ENCODE measurements at regions not wholly inside any gene's neighbourhood (a gene's known extent, or its start where the extent isn't known, plus 50 kb on each side); places are given as distances from the start of the nearest gene placed in this dataset.

DNA sequence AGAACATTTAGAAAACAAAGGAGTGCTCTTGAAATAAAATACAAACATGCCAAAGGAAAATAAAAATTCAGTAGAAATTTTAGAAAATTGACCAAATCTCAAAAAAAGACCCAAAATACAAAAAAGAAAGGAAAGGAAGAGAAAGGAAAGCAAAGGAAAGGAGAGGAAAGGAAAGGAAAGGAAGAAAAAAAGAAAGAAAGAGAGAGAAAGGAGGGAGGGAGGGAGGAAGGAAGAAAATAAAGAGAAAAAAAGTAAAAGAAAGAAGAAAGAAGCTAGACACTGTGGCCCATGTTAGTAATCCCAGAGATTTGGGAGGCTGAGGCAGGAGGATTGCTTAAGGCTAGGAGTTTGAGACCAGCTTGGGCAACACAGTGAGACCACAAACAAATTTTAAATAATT lies 500.1 kb upstream of the VRK2 start:
- Histone ChIP-seq H4K91ac (ENCODE audit: insufficient read length, low read depth, low read length) (no peak overlapping the region), H3K79me1 (ENCODE audit: insufficient read depth, low read depth, low read length, poor library complexity, severe bottlenecking) (no peaks in the 10 kb centered on the region), H3K4me1 (ENCODE audit: insufficient read depth, low read length) (0 out of 2 replicates have a peak, but pooled peaks cover 2% of the 10 kb centered on the region), H3K9ac (ENCODE audit: extremely low read depth, insufficient read length, low read length) (no peak overlapping the region), H2BK12ac (ENCODE audit: insufficient read length, low read depth, low read length) (no peak overlapping the region), H3K9me3 (ENCODE audit: control insufficient read depth, low read depth, low read length) (no peaks in the 10 kb centered on the region), H3K27me3 (ENCODE audit: insufficient read depth, low read length) (no peaks in the 10 kb centered on the region), H4K5ac (ENCODE audit: insufficient read length, low read depth, low read length) (no peak overlapping the region), H3K56ac (ENCODE audit: insufficient read length, low read depth, low read length) (no peak overlapping the region), H3K27ac (ENCODE audit: insufficient read length, low read depth, low read length) (no peak overlapping the region), H3K23ac (ENCODE audit: insufficient read length, low read depth, low read length) (no peak overlapping the region), H2AFZ (ENCODE audit: low read length) (no peak overlapping the region), H2BK15ac (ENCODE audit: low read depth, low read length) (no peak overlapping the region), H2BK120ac (ENCODE audit: low read depth, low read length, poor library complexity, severe bottlenecking) (no peak overlapping the region), H3K4ac (ENCODE audit: low read depth, low read length) (no peak overlapping the region), H2BK5ac (ENCODE audit: insufficient read length, low read length) (no peak overlapping the region), H3K4me2 (ENCODE audit: insufficient read depth, insufficient read length, low read length) (no peak overlapping the region), H2AK5ac (ENCODE audit: insufficient read length, low read length) (no peak overlapping the region), H3K79me2 (ENCODE audit: insufficient read depth, low read length) (no peaks in the 10 kb centered on the region), H2BK20ac (ENCODE audit: low read depth, low read length, poor library complexity, severe bottlenecking) (no peak overlapping the region), H3K18ac (ENCODE audit: insufficient read length, low read depth, low read length) (no peak overlapping the region), H4K20me1 (ENCODE audit: control insufficient read depth, insufficient read depth, insufficient read length) (no peaks in the 10 kb centered on the region), H3T11ph (ENCODE audit: low read length) (no peak overlapping the region), H4K8ac (replicated peaks; ENCODE audit: insufficient read length, low read depth, low read length) (no peak overlapping the region), H3K14ac (ENCODE audit: insufficient read depth, low read length) (no peak overlapping the region), H3K23me2 (ENCODE audit: insufficient read length, low read depth, low read length, poor library complexity, severe bottlenecking) (no peaks in the 10 kb centered on the region)
- Mint-ChIP-seq H3K4me1 (peaks cover 13 to 16% of the 10 kb centered on the region in 2 experiments), H3K9me3 (peaks cover 5 to 6% of the 10 kb centered on the region in 2 experiments), H3K4me3 (no peak overlapping the region), H3K27me3 (ENCODE audit: low read depth) (no peaks in the 10 kb centered on the region), H3K27ac (no peak overlapping the region), H3K36me3 (ENCODE audit: insufficient read depth in 1 of 3, low read depth in 3 of 3) (peaks cover under 1 to 5% (median 5%) of the 10 kb centered on the region in 3 experiments; a peak in 5 of 7 replicates)
- no peak for TF ChIP-seq CTCF (conservative IDR thresholded peaks at IDR 0.05)
- no peak for DNase-seq

Measured in H9 (cell line).